PFSK-1 (cell line): ENCODE measurements at regions not wholly inside any gene's neighbourhood (a gene's known extent, or its start where the extent isn't known, plus 50 kb on each side); places are given as distances from the start of the nearest gene placed in this dataset.

Experiments
- POLR2AphosphoS5 ChIP-seq: IDR thresholded peaks from 2 replicates; pipeline ENCODE4 v1.6.1; 2012; ENCODE audit warnings: low read depth, mild to moderate bottlenecking, control low read depth, low read length, moderate library complexity
- SIN3A ChIP-seq: IDR thresholded peaks from 2 replicates; pipeline ENCODE4 v1.6.1; 2012; ENCODE audit warnings: mild to moderate bottlenecking, low read length, moderate library complexity, borderline replicate concordance; ENCODE audit not compliant: insufficient read depth
- TF ChIP-seq, protein P1 (sequence below), 2 experiments: IDR thresholded peaks; 2 replicates each; pipeline versions ENCODE4 v1.6.1 to v1.8.0; 2011 to 2012; ENCODE audit warnings: low read depth in 2 of 2, low read length in 2 of 2, control low read depth in 1 of 2, inconsistent platforms in 1 of 2, mild to moderate bottlenecking in 1 of 2, moderate library complexity in 1 of 2; ENCODE audit not compliant: insufficient read depth in 1 of 2

DNA sequence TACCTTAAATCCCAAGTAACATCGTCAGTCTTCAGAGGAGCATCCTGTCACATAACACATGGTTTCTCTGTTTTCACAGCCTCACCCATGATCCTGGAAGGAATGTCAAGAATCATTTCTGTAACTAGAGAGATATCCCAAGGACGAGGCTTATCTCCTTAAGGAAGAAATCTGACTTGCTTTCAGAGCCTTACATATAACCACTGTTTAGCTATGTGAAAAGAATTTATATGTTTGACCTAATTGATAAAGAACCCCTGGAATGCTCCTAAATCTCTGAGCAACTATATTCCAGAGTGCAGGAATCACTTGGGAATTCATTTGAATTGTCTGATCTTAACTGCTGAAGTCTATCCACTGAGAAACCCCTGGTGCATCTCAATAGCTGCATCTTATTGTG is 243.1 kb downstream of the ALDH8A1 start:
- TF ChIP-seq, protein P1, sequence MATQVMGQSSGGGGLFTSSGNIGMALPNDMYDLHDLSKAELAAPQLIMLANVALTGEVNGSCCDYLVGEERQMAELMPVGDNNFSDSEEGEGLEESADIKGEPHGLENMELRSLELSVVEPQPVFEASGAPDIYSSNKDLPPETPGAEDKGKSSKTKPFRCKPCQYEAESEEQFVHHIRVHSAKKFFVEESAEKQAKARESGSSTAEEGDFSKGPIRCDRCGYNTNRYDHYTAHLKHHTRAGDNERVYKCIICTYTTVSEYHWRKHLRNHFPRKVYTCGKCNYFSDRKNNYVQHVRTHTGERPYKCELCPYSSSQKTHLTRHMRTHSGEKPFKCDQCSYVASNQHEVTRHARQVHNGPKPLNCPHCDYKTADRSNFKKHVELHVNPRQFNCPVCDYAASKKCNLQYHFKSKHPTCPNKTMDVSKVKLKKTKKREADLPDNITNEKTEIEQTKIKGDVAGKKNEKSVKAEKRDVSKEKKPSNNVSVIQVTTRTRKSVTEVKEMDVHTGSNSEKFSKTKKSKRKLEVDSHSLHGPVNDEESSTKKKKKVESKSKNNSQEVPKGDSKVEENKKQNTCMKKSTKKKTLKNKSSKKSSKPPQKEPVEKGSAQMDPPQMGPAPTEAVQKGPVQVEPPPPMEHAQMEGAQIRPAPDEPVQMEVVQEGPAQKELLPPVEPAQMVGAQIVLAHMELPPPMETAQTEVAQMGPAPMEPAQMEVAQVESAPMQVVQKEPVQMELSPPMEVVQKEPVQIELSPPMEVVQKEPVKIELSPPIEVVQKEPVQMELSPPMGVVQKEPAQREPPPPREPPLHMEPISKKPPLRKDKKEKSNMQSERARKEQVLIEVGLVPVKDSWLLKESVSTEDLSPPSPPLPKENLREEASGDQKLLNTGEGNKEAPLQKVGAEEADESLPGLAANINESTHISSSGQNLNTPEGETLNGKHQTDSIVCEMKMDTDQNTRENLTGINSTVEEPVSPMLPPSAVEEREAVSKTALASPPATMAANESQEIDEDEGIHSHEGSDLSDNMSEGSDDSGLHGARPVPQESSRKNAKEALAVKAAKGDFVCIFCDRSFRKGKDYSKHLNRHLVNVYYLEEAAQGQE (IDR thresholded peaks at IDR 0.05; ENCODE audit: insufficient read depth in 1 of 2, low read depth in 2 of 2, low read length in 2 of 2), result no peak
- TF ChIP-seq SIN3A (no peak), POLR2AphosphoS5 (no peak)
